ENCODE measurements at regions not wholly inside any gene's neighbourhood (a gene's known extent, or its start where the extent isn't known, plus 50 kb on each side); places are given as distances from the start of the nearest gene placed in this dataset.

- DNase-seq: no peak
Measured at GRCh38 chr10:81031774-81032173, 494.1 kb downstream of the SH2D4B start.

- DNase-seq: no peak
Measured at GRCh38 chr10:81034383-81034782, 496.7 kb downstream of the SH2D4B start.

GRCh38 chr10:81036257-81036656, 498.6 kb downstream of the SH2D4B start:
- no peak for DNase-seq

DNA sequence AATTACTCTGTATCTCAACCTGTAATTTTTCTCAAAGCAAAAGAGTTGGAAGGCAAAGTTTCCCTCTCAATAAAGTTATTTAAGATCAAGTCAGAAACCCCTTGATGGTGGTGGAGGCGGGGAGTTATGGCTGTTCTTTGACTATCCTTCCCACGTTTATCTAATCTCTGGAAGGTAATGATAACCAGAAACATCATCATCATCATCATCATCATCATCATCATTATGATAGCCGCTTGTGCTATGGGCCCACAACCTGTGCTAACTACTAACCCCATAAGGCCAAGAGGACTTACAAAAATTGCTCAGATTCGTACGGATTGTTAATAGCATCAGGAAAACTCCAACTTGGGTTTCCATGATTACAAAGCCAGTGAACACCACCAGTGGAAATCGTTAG, 502.3 kb downstream of the SH2D4B start:
- DNase-seq: no peak

DNA sequence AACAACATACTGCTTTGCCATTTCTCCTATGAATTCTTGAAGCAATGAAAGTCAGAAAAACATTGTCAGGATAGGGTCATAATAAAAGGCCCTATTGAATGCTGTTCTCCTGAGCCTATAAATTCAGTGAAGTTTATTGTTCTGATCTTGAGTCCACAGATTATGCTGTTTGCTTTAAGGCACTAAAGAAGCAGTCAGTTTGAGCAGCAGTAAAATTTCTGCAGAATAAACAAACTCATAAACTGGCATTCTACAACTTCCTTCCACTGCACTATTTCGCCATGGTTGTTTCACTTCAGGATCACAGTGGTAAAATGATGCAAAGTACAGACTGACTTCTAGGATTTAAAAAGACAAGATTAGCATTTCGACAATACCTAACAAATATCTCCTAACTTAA, 503.2 kb downstream of the SH2D4B start:
- DNase-seq: no peak

GRCh38 chr10:81042647-81043046, 504.9 kb downstream of the SH2D4B start:
- no peak for DNase-seq

- DNase-seq: no peak
Measured at GRCh38 chr10:81065474-81065873, 527.8 kb downstream of the SH2D4B start.

GRCh38 chr10:81068460-81068859, 530.8 kb downstream of the SH2D4B start:
- no peak for DNase-seq

DNA sequence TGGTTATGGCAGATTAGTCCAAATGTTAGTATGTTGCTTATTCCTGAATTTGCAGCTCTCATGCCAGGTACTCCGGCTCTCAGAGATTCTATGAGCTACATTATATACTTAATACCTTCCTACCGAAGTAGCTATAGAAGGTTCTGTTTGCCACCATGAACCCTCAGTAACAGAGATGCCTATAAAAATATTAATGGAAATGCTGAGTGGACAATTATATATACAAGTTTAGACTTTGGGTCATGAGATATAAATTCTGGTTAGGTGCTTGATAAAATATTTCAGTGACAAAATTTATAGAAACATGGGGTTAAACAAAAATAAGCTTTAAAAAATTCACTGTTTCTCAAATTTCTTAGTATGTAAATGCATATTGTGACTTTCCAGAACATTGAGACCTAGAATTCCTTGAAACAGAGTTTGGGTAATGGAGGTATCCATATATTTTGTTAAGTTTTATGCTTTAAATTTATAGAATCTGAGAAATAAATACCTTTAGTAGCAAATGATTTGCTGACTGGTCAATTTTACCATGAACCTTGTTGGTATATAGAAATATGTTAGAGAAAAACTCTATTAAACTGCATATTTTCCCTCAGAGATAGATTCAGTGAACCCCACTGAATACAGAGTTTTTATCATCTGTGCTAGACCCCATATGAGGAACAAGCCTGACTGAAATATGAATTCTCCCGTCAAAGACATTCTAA, 533.5 kb downstream of the SH2D4B start:
- no peak for DNase-seq

DNA sequence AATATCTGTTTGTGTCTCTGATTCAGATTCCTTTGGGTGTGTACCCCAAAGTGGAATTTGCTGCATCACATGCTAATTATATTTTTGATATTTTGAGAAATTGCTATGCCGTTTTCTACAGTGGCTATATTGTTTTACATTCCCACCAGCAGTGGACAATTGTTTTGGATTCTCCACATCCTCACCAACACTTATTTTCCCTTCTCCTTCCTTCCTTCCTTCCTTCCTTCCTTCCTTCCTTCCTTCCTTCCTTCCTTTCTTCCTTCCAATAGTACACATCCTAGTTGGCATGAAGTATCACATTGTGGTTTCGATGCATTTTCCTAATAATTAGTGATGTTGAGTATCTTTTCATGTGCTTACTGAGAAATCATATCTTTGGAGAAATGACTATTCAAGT, 535.5 kb downstream of the SH2D4B start:
- no peak for DNase-seq

DNA sequence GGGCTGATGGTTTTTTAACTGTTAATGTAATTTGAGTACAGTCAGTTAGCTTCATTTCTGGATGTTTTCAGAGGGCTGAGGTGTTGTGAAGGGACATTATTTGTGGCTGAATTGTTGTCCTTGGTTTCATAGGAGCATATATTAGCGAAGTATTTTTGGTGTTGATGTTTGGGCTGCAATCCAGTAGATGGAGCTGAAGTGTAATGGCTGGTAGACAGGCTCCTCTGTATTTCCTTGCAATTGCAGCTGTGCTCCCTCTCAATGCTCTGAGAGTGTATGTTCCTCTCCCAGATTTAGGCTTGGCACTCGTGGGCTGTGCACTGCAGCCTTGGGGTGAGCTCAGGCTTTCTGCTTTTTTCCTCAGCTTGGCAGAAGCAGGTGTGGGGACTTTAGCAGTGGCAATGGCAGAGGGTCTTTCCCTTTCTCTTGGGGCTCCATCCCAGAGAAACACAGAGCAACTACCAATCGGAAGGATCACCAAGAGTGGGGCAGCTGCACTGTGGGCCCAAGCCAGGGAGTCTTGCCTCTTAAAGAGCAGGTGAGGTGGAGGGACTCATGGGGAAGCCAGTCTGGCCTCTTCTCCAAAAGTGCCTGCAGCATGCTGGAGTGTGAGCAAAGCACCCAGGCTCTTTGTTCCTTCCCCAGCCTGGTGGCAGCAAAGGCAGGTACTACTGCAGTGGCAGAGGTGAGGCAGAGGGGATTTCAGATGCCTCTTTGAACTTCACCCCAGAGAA, 544.4 kb downstream of the SH2D4B start:
- no peak for DNase-seq

GRCh38 chr10:81082621-81083376, 545.1 kb downstream of the SH2D4B start:
- DNase-seq: no peak

GRCh38 chr10:81093056-81093455, 555.4 kb downstream of the SH2D4B start:
- no peak for DNase-seq

DNA sequence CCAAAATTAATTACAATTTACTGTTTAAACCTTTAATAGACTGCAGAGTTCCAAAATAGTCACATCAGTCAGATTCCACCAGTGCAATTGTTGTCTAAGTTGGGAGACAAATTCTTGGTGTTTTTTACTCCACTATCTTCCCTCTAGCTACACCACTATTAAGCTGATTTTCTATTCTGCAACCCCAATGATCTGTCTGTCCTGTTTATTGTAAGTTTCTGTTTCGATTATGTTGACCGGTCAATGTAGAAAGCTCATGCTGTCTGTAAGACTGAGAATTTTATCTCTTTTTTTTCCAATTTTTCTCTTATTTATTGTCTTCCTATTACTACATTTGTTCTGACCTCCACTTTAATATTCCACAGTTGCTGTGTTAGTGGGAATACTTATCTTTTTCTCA, 557.5 kb downstream of the SH2D4B start:
- no peak for DNase-seq

DNA sequence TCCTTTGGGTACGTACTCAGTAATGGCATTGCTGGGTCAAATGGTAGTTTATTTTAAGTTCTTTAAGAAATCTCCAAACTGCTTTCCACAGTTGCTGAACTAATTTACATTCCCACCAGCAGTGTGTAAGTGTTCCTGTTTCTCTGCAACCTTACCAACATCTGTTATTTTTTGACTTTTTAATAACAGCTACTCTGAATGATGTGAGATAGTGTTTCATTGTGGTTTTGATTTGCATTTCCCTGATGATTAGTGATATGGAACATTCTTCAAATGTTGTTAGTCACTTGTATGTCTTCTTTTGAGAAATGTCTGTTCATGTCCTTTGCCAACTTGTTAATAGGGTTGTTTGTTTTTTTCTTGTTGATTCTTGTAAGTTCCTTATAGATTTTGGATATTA, 558.9 kb downstream of the SH2D4B start:
- no peak for DNase-seq

- no peak for DNase-seq
Measured at GRCh38 chr10:81101062-81101461, 563.4 kb downstream of the SH2D4B start.

- DNase-seq: no peak
Measured at GRCh38 chr10:81104494-81104893, 566.8 kb downstream of the SH2D4B start.

GRCh38 chr10:81108516-81109199, 571.0 kb downstream of the SH2D4B start:
- DNase-seq: no peak

GRCh38 chr10:81109200-81109752, 571.6 kb downstream of the SH2D4B start:
- DNase-seq: no peak

- DNase-seq: no peak
Measured at GRCh38 chr10:81116201-81116600, 578.5 kb downstream of the SH2D4B start.

DNA sequence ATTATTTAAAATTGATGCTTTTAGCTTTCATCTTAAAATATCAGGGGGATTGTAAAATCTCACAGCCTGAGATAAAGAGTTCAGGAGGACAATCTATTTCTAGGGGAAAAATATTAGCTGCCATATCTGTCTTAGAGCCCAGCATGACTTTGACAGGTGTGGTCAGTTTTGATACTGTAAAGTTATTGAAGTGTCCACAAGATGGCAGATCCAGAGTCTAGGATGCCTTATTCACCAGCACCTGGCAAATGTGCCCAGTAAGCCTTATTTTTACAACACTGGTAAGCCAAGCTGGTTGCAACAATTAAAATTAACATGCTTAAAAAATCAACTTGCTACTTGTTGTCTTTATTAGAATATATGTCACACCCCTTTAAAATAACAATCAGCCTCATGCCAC, 579.3 kb downstream of the SH2D4B start:
- no peak for DNase-seq

GRCh38 chr10:81127931-81128330, 590.2 kb downstream of the SH2D4B start:
- DNase-seq: no peak

GRCh38 chr10:81130014-81130413, 592.3 kb downstream of the SH2D4B start:
- no peak for DNase-seq

All from NCI-H2081 treated with DMSO at 0.1 percent for 48 hours (cell line).